K562 (cell line): ENCODE measurements at regions not wholly inside any gene's neighbourhood (a gene's known extent, or its start where the extent isn't known, plus 50 kb on each side); places are given as distances from the start of the nearest gene placed in this dataset.

Experiments
- ATAC-seq: fragments of 200-7000 bp; cut with Tn5 transposase; 3 replicates; pipeline ENCODE4 v1.9.1; 2020; ENCODE audit warnings: moderate library complexity
- BruUV-seq: library from RNA; stranded (reverse); fragments of 400-500 nt; replicated peaks from 2 replicates; lab custom pipeline; 2021; lab: Mats Ljungman, UMichigan
- CTCF ChIA-PET: fragments of 300-600 bp; formaldehyde crosslinking; extraction: SDS; loops from one replicate; lab custom pipeline; 2021; ENCODE audit warnings: low intra/inter-chr PET ratio; lab: Yijun Ruan, JAX
- POLR2A ChIA-PET: fragments of 300-600, 350-650 bp; sonication (Branson Sonifier 250); formaldehyde crosslinking; extraction: SDS; loops from one replicate; lab custom pipeline; 2021; ENCODE audit warnings: antibody characterized with exemption, inconsistent platforms; lab: Yijun Ruan, JAX
- DNase-seq, 4 experiments: peaks; one replicate each; pipeline versions ENCODE4 v3.0.0 to v3.0.0-alpha.2; 2011 to 2018; ENCODE audit warnings: low spot score in 3 of 4, mixed read lengths in 3 of 4; ENCODE audit errors: extremely low read depth in 1 of 4
- FAIRE-seq: peaks from 2 replicates; lab custom pipeline; 2011; peaks lifted over from hg19 to GRCh38; lab: Jason Lieb, UNC
- H2AFZ ChIP-seq: 2 replicates; pipeline ENCODE4 v1.6.0; 2011; ENCODE audit warnings: low read depth, low read length, control low read depth, inconsistent platforms
- H3K27ac ChIP-seq: fragments of 200-600 bp; 3 replicates; pipeline ENCODE4 v1.8.0; 2011; ENCODE audit warnings: low read depth, mild to moderate bottlenecking, control low read depth, inconsistent platforms, low read length, moderate library complexity, mixed read lengths; ENCODE audit errors: extremely low read depth
- H3K27me3 ChIP-seq, 2 experiments: fragments of 300-600 bp in 1 of 2; 2 replicates in 1 of 2; 3 replicates in 1 of 2; pipeline versions ENCODE4 v1.6.0 to v1.8.0; 2011; ENCODE audit warnings: inconsistent platforms in 2 of 2, low read length in 2 of 2, mild to moderate bottlenecking in 1 of 2, mixed read lengths in 1 of 2, moderate library complexity in 1 of 2; ENCODE audit not compliant: control insufficient read depth in 2 of 2, insufficient read depth in 2 of 2
- H3K36me3 ChIP-seq: fragments of 300-600 bp; 3 replicates; pipeline ENCODE4 v1.8.0; 2011; ENCODE audit warnings: mild to moderate bottlenecking, low read length, inconsistent platforms; ENCODE audit not compliant: control insufficient read depth, insufficient read depth
- H3K4me1 ChIP-seq, 2 experiments: fragments of 200-600 bp in 1 of 2; replicated peaks in 1 of 2; 2 replicates in 1 of 2; 3 replicates in 1 of 2; pipeline versions ENCODE4 v1.5.1 to v1.8.0; 2011; ENCODE audit warnings: inconsistent platforms in 2 of 2, low read length in 2 of 2, mild to moderate bottlenecking in 1 of 2, mixed read lengths in 1 of 2, moderate library complexity in 1 of 2; ENCODE audit not compliant: control insufficient read depth in 2 of 2, insufficient read depth in 2 of 2
- H3K4me2 ChIP-seq: 2 replicates; pipeline ENCODE4 v1.6.1; 2011; ENCODE audit warnings: low read length, control low read depth, inconsistent platforms, mixed read lengths; ENCODE audit not compliant: insufficient read depth
- H3K4me3 ChIP-seq: fragments of 200-600 bp; sonication (generic), shearing (Covaris generic); 2 replicates; pipeline ENCODE4 v1.5.1; 2016; ENCODE audit warnings: control low read depth, inconsistent platforms
- H3K79me2 ChIP-seq: fragments of 200-600 bp; 3 replicates; pipeline ENCODE4 v1.8.0; 2011; ENCODE audit warnings: low read length, inconsistent platforms; ENCODE audit not compliant: control insufficient read depth, insufficient read depth
- H3K9ac ChIP-seq, 2 experiments: 2 replicates each; pipeline versions ENCODE4 v1.6.0 to v1.6.1; 2011; ENCODE audit warnings: low read depth in 2 of 2, low read length in 2 of 2, control low read depth in 1 of 2, inconsistent platforms in 1 of 2, mild to moderate bottlenecking in 1 of 2, mixed read lengths in 1 of 2; ENCODE audit not compliant: insufficient read depth in 1 of 2
- H3K9me1 ChIP-seq: one replicate; pipeline ENCODE4 v1.6.0; 2011; ENCODE audit warnings: inconsistent platforms, mild to moderate bottlenecking, low read length, moderate library complexity; ENCODE audit not compliant: control insufficient read depth, insufficient read depth
- H3K9me3 ChIP-seq: replicated peaks from 2 replicates; pipeline ENCODE4 v1.5.1; 2011; ENCODE audit warnings: low read depth, low read length, inconsistent platforms; ENCODE audit not compliant: control insufficient read depth, insufficient read depth
- H4K20me1 ChIP-seq: replicated peaks from 2 replicates; pipeline ENCODE4 v1.6.1; 2011; ENCODE audit warnings: low read length, inconsistent platforms, mixed read lengths; ENCODE audit not compliant: control insufficient read depth, insufficient read depth
- ARID3A ChIP-seq: IDR thresholded peaks from 2 replicates; pipeline ENCODE4 v1.6.1; 2012; ENCODE audit warnings: low read depth, low read length, improper control_type of control experiment, borderline replicate concordance
- ARNT ChIP-seq, 2 experiments: fragments of 450-650 bp; IDR thresholded peaks; 2 replicates each; pipeline ENCODE4 v1.6.1; 2016; ENCODE audit warnings: mild to moderate bottlenecking in 1 of 2
- FOXA1 ChIP-seq: fragments of 450-650 bp; IDR thresholded peaks from 2 replicates; pipeline ENCODE4 v1.6.1; 2016; ENCODE audit warnings: mild to moderate bottlenecking, borderline replicate concordance
- L3MBTL2 ChIP-seq: fragments of 450-650 bp; IDR thresholded peaks from 2 replicates; pipeline ENCODE4 v1.6.1; 2016; ENCODE audit warnings: mild to moderate bottlenecking, moderate library complexity
- MNT ChIP-seq, 2 experiments: fragments of 450-650 bp; conservative IDR thresholded peaks; 2 replicates each; pipeline ENCODE4 v1.6.1; 2017; ENCODE audit warnings: mild to moderate bottlenecking in 2 of 2, moderate library complexity in 2 of 2
- NFYB ChIP-seq: IDR thresholded peaks from 2 replicates; pipeline ENCODE4 v1.6.1; 2011; ENCODE audit warnings: mild to moderate bottlenecking, moderate library complexity; ENCODE audit not compliant: insufficient read length; ENCODE audit errors: extremely low read depth
- NRF1 ChIP-seq, 2 experiments: fragments of 450-650 bp; IDR thresholded peaks in 1 of 2; conservative IDR thresholded peaks in 1 of 2; 2 replicates each; pipeline ENCODE4 v1.6.1; 2014; ENCODE audit warnings: mild to moderate bottlenecking in 2 of 2
- RBBP5 ChIP-seq: fragments of 200-600 bp; sonication (generic); IDR thresholded peaks from 2 replicates; pipeline ENCODE4 v1.6.1; 2012; ENCODE audit warnings: borderline replicate concordance, mild to moderate bottlenecking, low read length, control low read depth, inconsistent platforms; ENCODE audit not compliant: insufficient read depth, poor library complexity, severe bottlenecking
- RHOXF2B ChIP-seq: fragments of 250-450 bp; sonication (Bioruptor Pico); conservative IDR thresholded peaks from 2 replicates; pipeline ENCODE4 v1.5.1; 2021
- STAG1 ChIP-seq: sonication (generic); formaldehyde crosslinking; IDR thresholded peaks from 2 replicates; pipeline ENCODE4 v1.5.0; 2020; ENCODE audit warnings: missing genetic modification reagents, borderline replicate concordance
- TRIM25 ChIP-seq: fragments of 450-650 bp; IDR thresholded peaks from 2 replicates; pipeline ENCODE4 v1.7.0; 2016; ENCODE audit warnings: borderline replicate concordance
- ZBTB7A ChIP-seq: IDR thresholded peaks from 2 replicates; pipeline ENCODE4 v1.6.1; 2011; ENCODE audit warnings: low read depth, mild to moderate bottlenecking, low read length, moderate library complexity, borderline replicate concordance; ENCODE audit not compliant: control insufficient read depth
- ZEB2 ChIP-seq: fragments of 450-650 bp; IDR thresholded peaks from 2 replicates; pipeline ENCODE4 v1.6.1; 2016
- ZNF23 ChIP-seq: fragments of 250-450 bp; sonication (Bioruptor Pico); IDR thresholded peaks from 2 replicates; pipeline ENCODE4 v1.4.0; 2020; ENCODE audit warnings: mild to moderate bottlenecking
- ZNF436 ChIP-seq: fragments of 250-450, 450-650 bp; sonication (Bioruptor Pico); formaldehyde crosslinking; IDR thresholded peaks from 2 replicates; pipeline ENCODE4 v1.7.0; 2020; ENCODE audit warnings: mild to moderate bottlenecking
- ZNF551 ChIP-seq: fragments of 250-450 bp; sonication (Bioruptor Pico); IDR thresholded peaks from 2 replicates; pipeline ENCODE4 v1.5.0; 2021; ENCODE audit warnings: mild to moderate bottlenecking, moderate library complexity
- WGBS: fragments of 100-300 bp; shearing (Covaris generic); methylation state at CpG from one replicate; pipeline ENCODE4 v1.1.6; 2016; ENCODE audit warnings: low coverage, mixed read lengths; ENCODE audit not compliant: insufficient coverage; ENCODE audit errors: missing lambda C conversion rate; 5-methylcytosine and 5-hydroxymethylcytosine counted together
- in situ Hi-C: fragments of 300-500 bp; cut with MboI; formaldehyde crosslinking; loops from 4 replicates; pipeline ENCODE4 v1.15.0; 2018; ENCODE audit warnings: inconsistent platforms, mixed read lengths
- intact Hi-C: fragments of 100-400 bp; cut with micrococcal nuclease; formaldehyde crosslinking; loops from 2 replicates; pipeline ENCODE4 v1.14.2; 2022

GRCh38 chr16:48932216-48932855, 322.4 kb upstream of the N4BP1 start:
- Histone ChIP-seq H3K36me3 (no peaks in the 10 kb centered on the region), H3K9me3 (peaks cover 5% of the 10 kb centered on the region; the same call in 1 of the 2 replicates), H3K79me2 (no peaks in the 10 kb centered on the region), H3K4me1 (no peaks in the 10 kb centered on the region), H3K27me3 (no peaks in the 10 kb centered on the region), H3K4me3 (no peak overlapping the region), H4K20me1 (no peaks in the 10 kb centered on the region), H3K4me2 (no peak overlapping the region), H3K9me1 (no peaks in the 10 kb centered on the region), H3K27ac (no peak overlapping the region), H2AFZ (no peak overlapping the region), H3K9ac (no peak overlapping the region)
- intact Hi-C loops: no loop called here
- ATAC-seq (no peak), FAIRE-seq (no peak), DNase-seq (no peak)
- ChIA-PET POLR2A (no interaction called here), CTCF (no interaction called here)
- BruUV-seq: no TSS peak
- in situ Hi-C loops: no loop called here
- 0% methylated on average over 7 of the region's 9 CpGs for WGBS
- TF ChIP-seq L3MBTL2 (no peak), RHOXF2B (no peak), ZNF436 (CRISPR knock-in tag) (no peak), NFYB (no peak), ZEB2 (no peak), ZBTB7A (no peak), MNT (conservative IDR thresholded peaks at IDR 0.05) (no peak), ARNT (IDR thresholded peaks at IDR 0.05) (no peak), FOXA1 (no peak), STAG1 (CRISPR knock-in tag) (no peak), ARID3A (no peak), TRIM25 (no peak), ZNF551 (CRISPR knock-in tag) (no peak), NRF1 (conservative IDR thresholded peaks at IDR 0.05 in 1 of 2, IDR thresholded peaks at IDR 0.05 in 1 of 2) (no peak), ZNF23 (CRISPR knock-in tag) (no peak), RBBP5 (no peak)
